IPS DF 19.7 (cell line): ENCODE measurements at regions not wholly inside any gene's neighbourhood (a gene's known extent, or its start where the extent isn't known, plus 50 kb on each side); places are given as distances from the start of the nearest gene placed in this dataset.

Experiments used
- DNase-seq: peaks from one replicate; pipeline ENCODE4 v3.0.0-alpha.2; 2013; ENCODE audit warnings: low read depth, low spot score

DNA sequence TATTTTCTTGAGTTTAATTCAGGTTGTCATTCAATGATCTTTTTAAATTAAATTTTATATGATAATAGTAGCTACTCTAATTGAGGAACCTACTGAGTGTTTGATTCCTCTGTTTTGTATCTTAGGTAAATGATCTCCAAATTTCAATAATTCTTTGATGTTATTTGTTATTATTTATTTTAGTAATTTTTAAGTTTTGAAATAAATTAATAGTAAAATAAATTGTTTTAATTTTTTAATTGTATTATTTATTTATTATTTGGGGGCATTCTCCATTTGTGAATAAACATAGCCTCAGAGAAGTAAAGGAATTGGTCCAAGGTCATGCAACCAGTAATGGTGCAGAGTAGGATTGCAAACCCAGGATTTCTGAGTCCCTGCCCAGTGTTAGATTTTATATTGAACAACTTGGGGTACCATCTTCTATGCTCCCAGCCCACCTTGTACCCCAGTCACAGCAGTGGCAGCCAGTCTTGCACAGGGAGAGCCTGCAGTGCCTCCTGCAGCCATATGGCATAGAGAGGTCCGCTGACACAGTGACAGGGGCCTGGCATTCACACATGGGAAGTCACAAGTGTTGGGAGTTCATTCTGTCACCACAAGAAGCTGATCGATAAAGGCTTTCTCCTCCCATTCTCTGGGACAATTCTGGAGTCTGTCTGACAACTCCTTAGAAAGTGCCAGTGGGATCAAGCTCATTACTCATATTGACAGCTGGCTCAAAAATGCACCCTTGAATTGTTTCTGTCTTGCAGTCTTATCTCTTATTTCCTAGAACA is 110.0 kb upstream of the ETAA1 start:
- no peak for DNase-seq

DNA sequence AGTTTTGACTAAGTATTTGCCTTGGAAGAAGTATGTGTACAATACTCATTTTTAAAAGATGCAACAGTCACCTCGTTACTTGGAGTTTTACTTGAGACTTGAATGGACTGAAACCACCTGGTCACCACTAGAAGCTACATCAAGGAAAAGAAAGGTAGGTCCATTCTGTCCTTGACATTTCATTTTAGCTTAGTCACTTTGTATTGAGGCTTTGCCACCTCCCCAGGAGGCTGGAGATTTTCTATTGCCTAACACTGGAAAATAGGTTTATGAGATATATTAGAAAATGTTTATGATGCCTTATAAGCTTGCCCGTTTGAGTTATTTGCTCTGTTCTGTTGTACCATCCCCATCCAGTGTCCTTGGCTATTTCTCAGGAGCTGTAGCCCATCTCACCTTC is 107.9 kb upstream of the ETAA1 start:
- no peak for DNase-seq

DNA sequence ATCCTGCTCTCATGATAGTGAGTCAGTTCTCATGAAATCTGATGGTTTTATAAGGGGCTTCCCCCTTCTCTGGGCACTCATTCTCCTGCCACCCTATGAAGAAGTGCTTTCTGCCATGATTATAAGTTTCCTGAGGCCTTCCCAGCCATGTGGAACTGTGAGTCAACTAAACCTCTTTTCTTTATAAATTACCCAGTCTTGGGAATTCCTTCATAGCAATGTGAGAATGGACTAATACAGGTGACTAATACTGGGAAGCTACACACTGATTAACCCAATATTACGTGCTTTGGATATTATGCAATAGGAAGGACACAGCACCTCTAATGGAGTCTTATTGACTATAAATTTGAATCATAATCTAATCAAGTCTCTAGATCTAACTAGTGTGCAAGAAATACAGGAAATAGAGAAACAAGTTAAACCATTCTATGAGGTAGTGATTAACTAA is 107.2 kb upstream of the ETAA1 start:
- DNase-seq: no peak

DNA sequence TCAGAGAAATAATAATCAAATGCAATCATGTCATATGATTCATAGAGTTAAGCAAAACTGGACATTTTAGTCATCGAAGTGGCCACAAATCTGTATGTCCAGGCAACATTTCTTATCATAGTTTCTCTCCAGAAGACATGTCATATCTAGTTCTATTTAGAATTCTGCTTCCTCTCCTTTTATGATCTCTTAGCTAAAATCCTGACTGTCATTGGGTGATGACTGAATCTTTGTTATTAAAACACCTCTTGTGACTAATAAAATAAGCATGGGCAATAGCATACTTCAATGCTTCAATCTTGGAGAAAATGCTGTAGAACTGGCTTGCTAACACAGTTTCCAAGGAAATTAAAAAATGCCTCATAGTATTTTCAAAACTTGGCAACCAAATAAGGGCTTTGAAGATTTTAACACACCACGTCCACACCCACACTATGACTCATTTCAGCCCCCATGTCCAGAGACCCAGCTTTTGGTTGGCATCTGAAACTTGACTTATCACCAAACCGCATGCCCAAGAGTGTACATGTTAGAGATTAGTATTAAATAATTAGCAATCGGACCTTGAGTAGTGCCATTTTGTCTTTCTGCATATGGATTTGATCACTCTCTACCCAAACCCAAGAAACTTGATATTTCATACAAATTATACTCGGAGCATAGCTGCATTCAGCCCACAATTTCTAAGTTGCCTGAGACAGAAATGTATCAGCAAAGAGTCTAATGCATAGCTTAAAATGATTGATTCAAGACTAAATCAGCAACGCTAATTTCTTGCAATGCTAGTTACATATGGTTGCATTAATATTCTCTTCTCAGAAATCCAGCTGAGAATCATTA is 106.5 kb upstream of the ETAA1 start:
- DNase-seq: no peak

DNA sequence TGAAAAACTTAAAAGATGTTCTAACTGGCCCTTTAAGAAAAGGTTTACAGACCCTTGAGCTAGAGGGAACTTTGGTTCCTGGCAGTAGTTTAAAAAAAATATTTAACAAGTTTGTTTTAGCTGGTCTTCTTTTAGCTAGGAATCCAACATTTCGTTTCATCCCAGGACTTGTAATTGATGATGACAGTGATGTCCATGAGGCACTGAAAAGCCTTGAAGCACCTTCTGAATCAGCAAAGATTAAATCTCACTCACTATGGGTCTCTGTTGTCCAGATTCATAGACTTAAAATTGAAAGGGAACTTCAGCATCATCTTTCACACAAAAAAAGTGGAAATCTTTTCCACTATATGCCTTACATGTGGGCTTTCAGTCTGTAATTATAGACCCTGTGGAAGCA is 102.9 kb upstream of the ETAA1 start:
- no peak for DNase-seq

DNA sequence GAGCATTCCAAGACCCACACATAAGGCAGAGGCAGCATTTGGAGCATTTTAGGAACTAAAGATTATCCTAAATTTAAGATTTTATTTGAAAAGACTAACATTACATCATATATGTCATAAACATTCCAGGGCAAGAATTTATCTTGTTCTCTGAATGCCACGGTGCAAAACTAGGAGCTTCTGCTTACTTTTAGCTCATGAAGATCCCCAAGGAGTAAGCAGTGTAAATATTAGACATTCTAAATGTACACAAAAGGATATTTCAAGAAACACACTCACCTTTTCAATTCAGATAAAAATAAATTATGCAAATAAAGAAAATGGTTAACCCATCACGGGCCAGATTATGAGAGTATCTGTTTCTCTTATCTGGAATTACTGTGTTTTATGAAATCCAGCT is 101.7 kb upstream of the ETAA1 start:
- no peak for DNase-seq

DNA sequence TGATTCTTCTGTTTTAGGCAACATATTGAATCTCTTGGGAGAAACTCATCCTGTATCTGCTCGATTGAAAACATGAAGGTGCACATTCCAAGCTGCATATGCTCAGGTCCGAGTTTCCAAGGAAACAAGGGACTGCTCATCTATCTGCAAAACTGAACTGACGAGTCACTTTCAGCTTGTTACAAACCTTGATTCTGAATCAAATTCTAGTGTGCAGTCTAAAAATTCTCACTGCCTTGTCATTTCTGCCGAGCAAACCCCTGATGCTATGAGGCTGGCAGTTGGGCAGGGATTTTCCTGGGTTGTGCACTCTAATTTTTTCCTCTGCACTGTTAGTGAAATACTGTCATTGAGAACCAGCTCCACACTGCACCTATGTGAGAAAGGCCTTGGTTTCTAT is 101.3 kb upstream of the ETAA1 start:
- DNase-seq: no peak

DNA sequence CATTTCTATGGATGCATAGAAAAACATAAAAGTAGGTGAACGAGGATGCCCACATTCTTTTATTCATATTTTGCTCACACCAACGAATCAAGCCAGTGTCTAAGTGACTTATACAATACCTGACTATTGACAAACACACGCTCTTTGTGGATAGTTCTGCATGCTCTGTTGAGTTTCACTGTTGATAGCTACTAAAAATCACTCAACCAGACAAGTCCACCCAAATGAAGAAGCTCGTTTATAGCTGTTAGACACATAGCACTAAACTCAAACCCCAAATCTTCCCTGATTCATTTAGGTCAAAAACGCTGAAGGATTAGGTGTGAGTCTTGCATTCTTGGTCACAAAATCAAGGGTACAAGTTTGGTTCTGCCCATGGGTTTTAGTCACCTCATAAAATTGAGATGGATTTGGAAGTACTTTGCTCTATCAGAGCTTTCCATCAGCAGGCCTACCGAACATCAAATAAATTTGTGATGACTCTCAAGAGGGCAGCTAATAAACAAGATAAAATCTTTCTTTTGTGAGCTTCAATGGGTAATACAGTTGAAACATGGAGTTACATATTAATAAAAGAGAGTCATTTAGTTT is 92.7 kb upstream of the ETAA1 start:
- no peak for DNase-seq

DNA sequence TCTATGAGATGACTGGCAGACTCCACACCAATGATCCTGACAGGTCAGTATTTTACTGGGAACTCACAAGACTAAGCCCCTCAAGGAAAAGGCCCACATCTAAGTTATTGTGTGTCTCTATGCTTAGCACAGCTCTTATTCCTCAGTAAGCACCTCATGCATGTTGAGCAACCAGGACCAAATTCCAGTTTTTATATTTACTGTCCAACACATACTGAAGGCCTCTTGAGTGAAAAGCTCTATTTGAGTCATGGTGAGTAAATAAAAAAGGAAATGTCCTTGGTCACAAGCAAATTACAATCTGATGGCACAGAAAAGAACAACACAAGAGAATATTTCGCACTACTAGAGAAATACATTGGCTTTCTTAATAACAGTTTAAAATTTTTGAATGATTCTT is 87.9 kb upstream of the ETAA1 start:
- DNase-seq: no peak

DNA sequence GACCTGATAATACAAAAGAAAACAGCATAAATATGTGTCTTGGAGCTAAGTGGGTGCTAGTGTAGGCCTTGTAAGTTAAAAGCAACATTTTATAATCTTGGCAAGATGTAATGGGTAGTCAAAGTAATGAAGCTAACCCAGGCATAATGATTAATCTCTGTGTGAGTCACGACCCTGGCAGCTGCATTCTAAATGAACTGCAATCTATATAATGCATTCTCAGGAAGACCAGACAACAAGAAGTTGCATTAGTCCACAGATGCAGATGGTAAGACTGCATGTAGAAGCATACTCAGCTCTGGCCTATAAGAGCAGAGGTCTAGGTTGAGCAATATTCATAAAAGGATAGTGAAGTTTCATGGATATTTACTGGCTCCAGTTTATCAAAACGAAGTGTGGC is 85.6 kb upstream of the ETAA1 start:
- no peak for DNase-seq

DNA sequence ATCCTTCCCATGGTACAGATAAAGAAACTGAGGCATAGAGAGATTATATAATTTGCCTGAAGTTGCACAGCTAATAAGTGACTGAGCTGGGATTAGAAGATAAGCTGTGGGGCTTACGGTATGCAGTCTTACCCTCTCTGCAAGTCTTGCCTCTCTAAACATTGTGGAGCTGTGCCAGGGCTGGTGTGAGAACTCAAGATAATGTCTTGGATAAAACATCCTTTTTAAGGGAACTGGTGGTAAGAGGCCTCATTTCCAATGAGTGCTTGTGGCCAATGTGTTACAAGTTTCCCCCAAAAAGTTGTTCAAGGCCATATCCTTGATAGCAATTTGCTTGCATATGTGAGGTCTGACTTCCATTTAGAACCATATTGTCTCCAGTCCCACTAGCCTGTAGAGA is 84.3 kb upstream of the ETAA1 start:
- no peak for DNase-seq

DNA sequence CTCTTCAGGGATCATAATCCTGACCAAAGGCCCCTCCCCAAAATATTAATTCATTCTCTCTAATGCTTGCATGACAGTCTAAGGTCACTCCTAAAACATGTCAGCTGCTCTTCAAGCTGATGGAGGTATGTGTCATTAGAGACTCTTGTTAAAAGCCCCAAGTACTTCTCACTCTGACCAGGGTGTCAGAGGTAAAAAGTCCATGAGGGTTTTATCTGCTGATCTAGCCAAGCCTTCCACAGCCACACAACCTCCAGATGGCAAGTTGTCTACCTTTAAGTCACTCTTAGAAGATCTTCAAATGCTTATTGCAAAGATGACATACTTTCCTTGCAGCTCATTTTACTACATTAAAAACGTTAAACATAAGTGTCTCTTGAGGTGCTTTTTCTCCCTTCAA is 83.6 kb upstream of the ETAA1 start:
- no peak for DNase-seq

DNA sequence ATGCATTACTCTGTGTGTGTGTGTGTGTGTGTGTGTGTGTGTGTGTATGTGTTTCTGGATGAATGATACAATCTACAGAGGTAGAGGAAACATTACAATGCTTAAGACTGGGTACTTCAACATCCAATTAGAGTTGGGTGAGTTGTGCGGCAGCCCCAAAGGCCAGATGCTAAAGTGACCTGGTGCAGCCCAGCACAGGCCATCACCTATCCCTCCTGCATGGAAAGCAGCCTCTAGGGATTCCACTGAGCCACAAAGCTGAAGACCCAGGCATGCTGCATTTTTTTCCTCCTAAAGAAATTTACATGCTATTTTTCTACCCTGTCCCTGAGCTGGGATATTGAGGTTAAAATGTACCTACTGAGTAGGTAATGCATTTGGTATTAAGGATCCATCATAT is 79.1 kb upstream of the ETAA1 start:
- DNase-seq: no peak

DNA sequence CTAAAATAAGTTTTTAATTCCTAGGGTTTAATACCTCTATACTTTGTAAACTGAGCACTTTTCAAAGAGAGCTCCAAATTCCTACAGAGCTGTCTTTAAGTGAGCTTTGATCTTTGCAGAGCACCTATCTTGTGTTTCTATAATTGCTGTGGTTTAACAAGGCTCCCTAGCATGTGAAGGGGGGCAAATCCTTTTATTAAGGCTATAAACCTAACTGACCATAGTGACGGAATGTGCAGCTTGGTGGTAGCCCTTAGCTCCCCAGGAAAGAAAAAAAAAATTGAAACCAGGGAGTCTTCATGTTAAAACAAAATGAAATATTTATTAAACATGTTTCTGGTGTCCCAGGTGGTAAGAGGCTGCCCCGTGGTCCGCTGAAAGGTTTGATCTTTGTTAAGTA is 78.6 kb upstream of the ETAA1 start:
- no peak for DNase-seq

DNA sequence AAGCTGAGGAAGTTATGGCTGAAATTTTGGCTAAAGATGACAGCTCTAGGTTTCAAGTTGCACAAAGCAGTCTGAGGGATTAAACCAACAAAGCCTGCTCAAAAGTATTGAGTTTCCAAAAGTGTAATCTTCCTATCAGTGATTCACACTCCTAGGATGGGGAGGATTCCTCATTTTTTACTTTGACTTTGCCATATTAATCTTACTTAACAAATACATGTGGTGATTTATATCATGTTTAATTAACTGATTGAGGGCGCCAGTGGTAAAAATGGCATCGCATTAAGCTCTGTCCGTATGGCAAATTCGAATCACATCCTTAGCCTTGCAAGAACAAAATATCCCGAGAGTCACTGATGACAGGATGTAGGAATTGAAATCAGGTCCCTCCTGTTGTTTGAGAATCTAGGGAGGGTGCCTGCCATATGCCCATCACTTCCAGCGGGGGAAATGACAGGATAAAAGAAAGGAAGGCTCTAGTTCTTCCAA is 78.1 kb upstream of the ETAA1 start:
- DNase-seq: no peak

DNA sequence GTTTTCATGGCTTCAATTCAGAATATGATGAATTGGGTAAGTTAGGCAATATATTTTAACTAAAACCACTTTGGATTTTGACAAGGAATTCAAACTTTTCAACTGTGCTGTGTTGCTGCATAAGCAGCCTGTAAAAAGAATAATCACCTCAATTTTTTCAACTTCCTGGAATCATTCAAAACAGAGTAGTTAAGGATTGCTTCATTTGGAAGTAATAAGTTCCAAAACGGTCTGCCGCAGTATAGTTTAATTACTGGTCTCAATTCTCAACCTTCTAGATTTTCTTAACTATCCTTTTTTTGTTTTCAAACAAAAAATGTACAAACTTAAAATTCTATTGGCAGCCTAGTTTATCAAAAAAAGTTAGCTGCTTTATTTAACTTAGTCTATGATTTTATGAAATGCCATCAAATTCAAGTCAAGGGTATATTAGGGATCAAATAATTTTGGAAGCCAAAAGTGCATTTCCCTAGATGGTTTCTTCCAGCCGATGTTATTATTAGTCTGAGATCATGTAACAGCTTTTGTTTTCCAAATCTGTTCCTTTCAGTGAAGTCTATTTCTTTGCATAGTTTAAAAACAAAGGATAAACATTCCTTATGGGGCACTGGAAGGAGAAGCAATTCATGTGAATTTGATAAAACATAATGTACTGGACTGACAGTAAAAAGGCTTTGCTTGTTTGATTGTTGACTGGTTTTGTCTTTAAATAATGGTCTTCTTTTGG is 76.1 kb upstream of the ETAA1 start:
- no peak for DNase-seq

DNA sequence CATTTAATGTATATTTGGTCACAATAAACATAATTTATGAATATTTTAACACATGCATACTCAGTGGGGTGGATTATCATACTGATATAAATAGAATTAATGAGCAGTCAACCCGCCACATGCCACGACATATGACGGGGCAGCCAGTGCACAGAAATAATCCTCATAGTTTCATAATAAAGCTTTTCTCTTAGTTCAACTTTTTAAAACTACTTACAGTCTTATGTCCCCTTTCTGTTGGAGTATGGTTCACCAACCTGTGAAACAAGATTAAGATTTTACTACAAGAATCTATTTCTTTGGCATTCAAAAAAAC is 75.6 kb upstream of the ETAA1 start:
- no peak for DNase-seq

DNA sequence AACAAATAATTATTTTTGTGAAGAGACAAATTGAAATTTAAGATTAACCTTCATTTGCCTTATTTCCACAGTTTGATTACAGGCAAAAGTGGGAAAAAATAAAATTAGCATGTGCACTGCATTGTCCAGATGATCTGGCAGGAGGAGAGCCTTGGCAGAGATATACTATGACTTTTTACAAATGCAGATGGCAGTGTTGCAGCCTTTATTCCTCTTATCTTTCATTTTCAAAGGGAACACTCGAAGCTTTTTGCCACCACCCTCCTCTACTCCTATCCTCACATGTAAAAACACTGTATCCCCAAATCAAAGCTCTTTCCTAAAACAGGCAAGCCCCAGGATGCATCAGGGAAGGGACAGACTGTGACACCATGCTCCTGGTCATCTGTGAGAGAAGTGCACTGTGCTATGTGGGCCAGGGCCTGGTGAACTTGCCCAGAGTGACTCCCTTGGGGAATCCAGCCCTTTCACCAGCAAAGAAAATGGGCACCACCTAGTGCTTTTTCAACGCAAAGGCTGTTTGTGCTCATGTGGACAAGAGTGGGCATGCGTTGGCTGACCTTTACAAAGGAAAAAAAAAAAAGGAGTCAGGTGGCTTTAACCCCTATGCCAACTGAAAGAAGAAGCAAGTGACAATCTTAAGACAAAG is 74.7 kb upstream of the ETAA1 start:
- peak; percentile 52 for DNase-seq

DNA sequence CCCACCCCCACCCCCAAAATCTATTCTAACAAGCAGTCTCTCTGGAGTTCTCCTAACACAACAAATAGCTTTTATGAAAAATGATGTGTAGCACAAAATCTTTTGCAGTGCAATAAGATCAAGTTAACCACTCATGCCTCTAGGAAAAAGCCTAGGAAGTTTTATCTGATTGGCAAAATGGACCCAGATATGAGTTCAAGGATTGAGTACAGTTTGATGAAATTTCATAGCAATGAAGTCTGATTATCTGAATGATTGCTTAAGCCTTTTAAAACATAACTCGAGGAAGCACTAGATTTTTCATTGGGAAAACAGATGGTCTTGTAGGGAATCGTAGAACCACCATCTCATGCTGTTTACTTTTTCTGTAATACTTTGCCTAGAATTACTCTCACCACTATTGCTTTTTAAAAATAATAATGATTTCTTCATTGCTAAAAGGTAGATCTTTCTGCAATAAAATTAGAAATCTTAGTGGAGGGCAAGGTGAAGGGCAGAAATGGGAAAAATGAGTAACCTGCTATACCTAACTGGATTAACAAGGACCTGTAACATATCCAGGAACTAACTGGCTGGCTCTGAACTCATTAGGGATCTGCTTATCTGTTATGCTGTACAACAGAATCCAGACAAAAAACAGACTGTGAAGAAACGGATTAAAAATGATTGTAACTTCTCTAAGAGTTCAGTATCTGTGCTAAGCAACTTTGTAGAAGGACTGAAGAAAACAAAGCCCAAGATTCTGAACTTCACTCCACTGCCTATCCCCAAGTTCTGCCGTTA is 73.7 kb upstream of the ETAA1 start:
- DNase-seq: no peak

DNA sequence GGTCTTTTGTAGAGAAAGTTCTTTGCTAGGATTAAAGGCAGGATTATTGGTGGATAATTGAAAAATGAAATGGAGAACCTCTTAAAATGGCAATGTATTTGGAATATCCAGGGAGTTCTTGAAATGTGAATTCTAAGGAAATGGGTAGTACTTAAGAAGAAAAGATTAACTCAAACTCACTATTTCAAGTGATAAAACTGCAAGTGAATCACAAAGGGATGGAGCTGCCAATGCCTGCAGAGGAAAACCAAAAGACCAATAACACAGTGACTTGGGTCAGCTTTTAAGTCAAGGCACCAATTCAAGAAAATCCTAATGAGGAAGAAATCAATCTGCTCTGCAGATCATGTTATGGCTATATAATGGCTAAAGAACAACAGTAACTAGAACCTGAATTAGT is 67.6 kb upstream of the ETAA1 start:
- DNase-seq: no peak

DNA sequence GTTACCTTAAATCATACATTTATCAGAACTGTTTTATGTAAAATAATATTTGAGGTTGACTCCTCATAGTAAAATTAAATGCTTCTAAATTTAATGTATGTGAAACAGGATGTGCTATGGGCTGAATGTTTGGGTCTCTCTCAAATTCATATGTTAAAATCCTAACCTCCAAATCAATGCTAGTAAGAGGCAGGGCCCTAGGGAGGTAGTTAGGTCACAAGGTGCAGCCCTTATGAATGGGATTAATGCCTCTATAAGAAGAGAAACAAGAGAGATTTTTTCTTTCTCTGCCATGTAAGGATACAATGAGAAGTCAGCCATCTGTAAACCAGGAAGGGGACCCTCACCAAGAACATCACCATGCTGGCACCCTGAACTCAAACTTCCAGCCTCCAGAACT is 67.2 kb upstream of the ETAA1 start:
- DNase-seq: no peak
